ENCODE measurements at regions not wholly inside any gene's neighbourhood (a gene's known extent, or its start where the extent isn't known, plus 50 kb on each side); places are given as distances from the start of the nearest gene placed in this dataset.

GRCh38 chr5:124909734-124910133, 163.3 kb upstream of the ZNF608 start:
- Histone ChIP-seq H3K4me1 (ENCODE audit: insufficient read depth, low read length) (peaks cover 30% of the 10 kb centered on the region), H3K9ac (ENCODE audit: insufficient read depth, low read depth, low read length) (no peak overlapping the region), H3K4me2 (ENCODE audit: low read depth, low read length) (no peak overlapping the region), H3K27me3 (ENCODE audit: control insufficient read depth in 1 of 2, insufficient read depth in 2 of 2, low read length in 2 of 2) (no peaks in the 10 kb centered on the region), H4K20me1 (ENCODE audit: insufficient read depth, low read length) (no peaks in the 10 kb centered on the region), H3K36me3 (replicated peaks in 1 of 2; ENCODE audit: control insufficient read depth in 1 of 2, insufficient read depth in 2 of 2, low read length in 2 of 2) (no peaks in the 10 kb centered on the region), H3K9me3 (ENCODE audit: low read length) (no peaks in the 10 kb centered on the region), H3K4me3 (replicated peaks in 1 of 3; ENCODE audit: insufficient read depth in 1 of 3, low read depth in 2 of 3, low read length in 3 of 3) (no peak overlapping the region), H2AFZ (ENCODE audit: low read length) (no peak overlapping the region), H3K79me2 (ENCODE audit: insufficient read depth, low read length) (no peaks in the 10 kb centered on the region), H3K27ac (ENCODE audit: extremely low read length, insufficient read depth, low read length) (no peak overlapping the region)
- POLR2A ChIA-PET, result no interaction called here
- TF ChIP-seq ARNTL (CRISPR knock-in tag; IDR thresholded peaks at IDR 0.05) (no peak), ZNF552 (CRISPR knock-in tag; IDR thresholded peaks at IDR 0.05; ENCODE audit: borderline replicate concordance) (no peak), FOXC1 (CRISPR knock-in tag; IDR thresholded peaks at IDR 0.05; ENCODE audit: borderline replicate concordance) (no peak), RNF219 (CRISPR knock-in tag; IDR thresholded peaks at IDR 0.05) (no peak), RXRB (CRISPR knock-in tag; IDR thresholded peaks at IDR 0.05; ENCODE audit: borderline replicate concordance) (no peak), CREB3 (CRISPR knock-in tag; IDR thresholded peaks at IDR 0.05) (no peak), ZBTB46 (CRISPR knock-in tag; IDR thresholded peaks at IDR 0.05; ENCODE audit: borderline replicate concordance) (no peak), ZNF383 (CRISPR knock-in tag; IDR thresholded peaks at IDR 0.05; ENCODE audit: borderline replicate concordance) (no peak), ZNF781 (CRISPR knock-in tag; IDR thresholded peaks at IDR 0.05; ENCODE audit: borderline replicate concordance, not compliant biosample characterization) (no peak), ZNF644 (CRISPR knock-in tag; IDR thresholded peaks at IDR 0.05; ENCODE audit: low read depth) (no peak), JUN (CRISPR knock-in tag; IDR thresholded peaks at IDR 0.05) (no peak), STAG1 (CRISPR knock-in tag; IDR thresholded peaks at IDR 0.05) (no peak), ZBTB20 (CRISPR knock-in tag; IDR thresholded peaks at IDR 0.05; ENCODE audit: borderline replicate concordance, low read depth) (no peak), ZNF775 (CRISPR knock-in tag; IDR thresholded peaks at IDR 0.05; ENCODE audit: borderline replicate concordance) (no peak), HHEX (CRISPR knock-in tag; IDR thresholded peaks at IDR 0.05) (no peak), ZSCAN29 (CRISPR knock-in tag; conservative IDR thresholded peaks at IDR 0.05) (no peak), ERF (CRISPR knock-in tag; IDR thresholded peaks at IDR 0.05) (no peak), CBFB (CRISPR knock-in tag; IDR thresholded peaks at IDR 0.05) (no peak), PHF8 (CRISPR knock-in tag; IDR thresholded peaks at IDR 0.05) (no peak), GTF3A (CRISPR knock-in tag; conservative IDR thresholded peaks at IDR 0.05) (no peak)
- in situ Hi-C loops (cut with HindIII; ENCODE audit: extremely low pct_ligation_motif_present, low pct_unique_long_range_greater_than_20kb), result no loop called here
- intact Hi-C loops (cut with micrococcal nuclease; ENCODE audit: unreplicated experiment), result loop anchor here (5.0 to 10.0 kb wide), 2 partner anchors 245 to 327 kb away; no protein-coding TSS in a partner anchor
- no peak for DNase-seq (ENCODE audit: low spot score)
- BruUV-seq (replicated peaks), result no TSS peak
- 48% methylated on average over 5 of the region's 5 CpGs for WGBS (ENCODE audit: low lambda C conversion rate)
- CTCF ChIA-PET (ENCODE audit: low intra/inter-chr PET ratio, low total read pairs), result no interaction called here
- no peak for FAIRE-seq
- no peak for ATAC-seq

Measured in HepG2 (cell line).